ENCODE measurements at regions not wholly inside any gene's neighbourhood (a gene's known extent, or its start where the extent isn't known, plus 50 kb on each side); places are given as distances from the start of the nearest gene placed in this dataset.

DNA sequence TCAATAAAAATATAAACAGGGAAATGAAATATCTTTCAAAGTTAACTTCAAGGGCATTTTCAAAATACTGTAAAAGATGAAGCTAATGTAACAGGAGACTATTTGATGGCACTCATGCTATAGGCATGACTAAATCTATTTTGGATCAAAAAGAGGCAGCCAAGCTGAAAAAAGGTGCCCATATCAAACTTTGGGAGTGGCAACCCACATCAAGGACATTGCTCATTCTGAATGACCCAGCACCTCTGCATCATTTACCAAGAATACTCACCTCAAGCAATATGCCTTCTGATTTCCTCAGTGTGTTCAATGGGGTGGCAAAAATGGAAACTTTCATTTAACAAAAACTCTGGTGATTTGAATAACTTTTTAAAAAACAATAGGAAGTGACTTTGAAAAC, 853.3 kb downstream of the TLE1 start:
- H3K4me1 ChIP-seq (ENCODE audit: low read depth), result no peaks in the 10 kb centered on the region
- TF ChIP-seq, protein P1, sequence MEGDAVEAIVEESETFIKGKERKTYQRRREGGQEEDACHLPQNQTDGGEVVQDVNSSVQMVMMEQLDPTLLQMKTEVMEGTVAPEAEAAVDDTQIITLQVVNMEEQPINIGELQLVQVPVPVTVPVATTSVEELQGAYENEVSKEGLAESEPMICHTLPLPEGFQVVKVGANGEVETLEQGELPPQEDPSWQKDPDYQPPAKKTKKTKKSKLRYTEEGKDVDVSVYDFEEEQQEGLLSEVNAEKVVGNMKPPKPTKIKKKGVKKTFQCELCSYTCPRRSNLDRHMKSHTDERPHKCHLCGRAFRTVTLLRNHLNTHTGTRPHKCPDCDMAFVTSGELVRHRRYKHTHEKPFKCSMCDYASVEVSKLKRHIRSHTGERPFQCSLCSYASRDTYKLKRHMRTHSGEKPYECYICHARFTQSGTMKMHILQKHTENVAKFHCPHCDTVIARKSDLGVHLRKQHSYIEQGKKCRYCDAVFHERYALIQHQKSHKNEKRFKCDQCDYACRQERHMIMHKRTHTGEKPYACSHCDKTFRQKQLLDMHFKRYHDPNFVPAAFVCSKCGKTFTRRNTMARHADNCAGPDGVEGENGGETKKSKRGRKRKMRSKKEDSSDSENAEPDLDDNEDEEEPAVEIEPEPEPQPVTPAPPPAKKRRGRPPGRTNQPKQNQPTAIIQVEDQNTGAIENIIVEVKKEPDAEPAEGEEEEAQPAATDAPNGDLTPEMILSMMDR (IDR thresholded peaks at IDR 0.05), result no peak
- no peak for DNase-seq
- H3K9me3 ChIP-seq, result peaks cover 23% of the 10 kb centered on the region
- H3K4me3 ChIP-seq, result no peak overlapping the region
- intact Hi-C loops (cut with DNase I, micrococcal nuclease), result no loop called here
- ATAC-seq, result no peak
- no peaks in the 10 kb centered on the region for H3K36me3 ChIP-seq (ENCODE audit: low read depth)

DNA sequence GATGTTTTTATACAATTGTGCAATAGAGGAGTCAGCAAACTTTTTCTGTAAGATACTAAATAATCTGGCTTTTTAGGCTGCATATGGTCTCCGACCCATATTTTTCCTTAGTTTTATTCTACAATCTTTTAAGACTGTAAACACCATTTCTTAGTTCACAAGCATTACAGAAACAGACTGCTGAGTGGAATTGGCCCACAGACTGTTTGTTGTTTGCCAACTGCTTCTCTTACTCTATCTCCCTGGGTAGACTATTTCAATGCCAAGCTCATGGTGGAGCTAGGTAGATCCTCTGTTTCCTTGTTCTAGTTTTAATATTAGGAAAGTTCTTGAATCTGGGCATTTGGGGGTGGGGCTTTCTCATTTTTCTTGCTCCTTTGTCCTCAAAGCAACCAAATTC, 857.6 kb downstream of the TLE1 start:
- ATAC-seq (no peak), DNase-seq (no peak)
- intact Hi-C loops (cut with DNase I, micrococcal nuclease), result no loop called here
- Histone ChIP-seq H3K9me3 (peaks cover 22% of the 10 kb centered on the region), H3K4me3 (no peak overlapping the region), H3K4me1 (ENCODE audit: low read depth) (no peaks in the 10 kb centered on the region), H3K36me3 (ENCODE audit: low read depth) (no peaks in the 10 kb centered on the region)
- TF ChIP-seq, protein P1 (IDR thresholded peaks at IDR 0.05), result no peak

DNA sequence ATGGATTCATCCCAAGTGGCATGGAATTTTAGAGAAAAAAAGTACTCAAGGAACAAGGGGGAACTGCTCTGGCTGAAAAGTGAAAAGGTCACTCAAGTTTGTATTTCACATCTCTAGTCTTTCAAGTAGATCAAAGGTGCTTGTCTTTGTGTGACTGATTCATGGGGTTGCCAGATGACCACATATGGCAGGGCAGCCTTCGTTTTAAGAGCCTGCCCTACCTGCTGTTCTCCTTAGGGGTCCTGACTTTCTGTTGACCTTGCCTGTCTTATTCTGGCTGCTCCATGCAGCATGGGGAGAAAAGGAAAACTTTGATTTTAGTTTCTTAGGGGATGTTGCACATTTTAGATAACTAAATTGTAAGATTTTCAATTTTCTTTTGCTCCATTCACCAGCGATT, 877.7 kb downstream of the TLE1 start:
- no peaks in the 10 kb centered on the region for H3K4me1 ChIP-seq (ENCODE audit: low read depth)
- intact Hi-C loops (cut with DNase I, micrococcal nuclease), result no loop called here
- DNase-seq, result no peak
- H3K9me3 ChIP-seq, result peaks cover 18% of the 10 kb centered on the region
- H3K4me3 ChIP-seq, result no peak overlapping the region
- no peaks in the 10 kb centered on the region for H3K36me3 ChIP-seq (ENCODE audit: low read depth)
- TF ChIP-seq, protein P1 (IDR thresholded peaks at IDR 0.05), result no peak
- ATAC-seq, result no peak

DNA sequence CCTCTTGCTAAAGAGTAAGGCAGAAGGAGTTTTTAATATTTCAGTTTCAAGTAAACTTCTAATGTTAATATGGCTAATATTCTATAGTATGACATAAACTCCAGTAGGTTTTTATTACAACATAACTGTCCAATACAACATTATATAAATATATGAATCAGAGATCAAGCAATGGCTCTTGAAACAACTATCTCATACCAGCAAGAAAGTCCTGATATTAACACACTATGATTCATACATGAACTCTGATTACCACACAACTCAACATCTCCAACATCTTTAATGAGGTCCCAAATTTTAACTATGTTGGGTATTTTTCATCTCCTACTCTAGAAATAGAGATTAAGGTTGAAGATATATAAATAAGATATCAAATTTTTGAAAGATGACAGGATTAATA, 878.3 kb downstream of the TLE1 start:
- DNase-seq, result no peak
- no peaks in the 10 kb centered on the region for H3K4me1 ChIP-seq (ENCODE audit: low read depth)
- peaks cover 13% of the 10 kb centered on the region for H3K9me3 ChIP-seq
- H3K4me3 ChIP-seq, result no peak overlapping the region
- no peaks in the 10 kb centered on the region for H3K36me3 ChIP-seq (ENCODE audit: low read depth)
- intact Hi-C loops (cut with DNase I, micrococcal nuclease), result no loop called here
- no peak for ATAC-seq
- TF ChIP-seq, protein P1 (IDR thresholded peaks at IDR 0.05), result no peak

DNA sequence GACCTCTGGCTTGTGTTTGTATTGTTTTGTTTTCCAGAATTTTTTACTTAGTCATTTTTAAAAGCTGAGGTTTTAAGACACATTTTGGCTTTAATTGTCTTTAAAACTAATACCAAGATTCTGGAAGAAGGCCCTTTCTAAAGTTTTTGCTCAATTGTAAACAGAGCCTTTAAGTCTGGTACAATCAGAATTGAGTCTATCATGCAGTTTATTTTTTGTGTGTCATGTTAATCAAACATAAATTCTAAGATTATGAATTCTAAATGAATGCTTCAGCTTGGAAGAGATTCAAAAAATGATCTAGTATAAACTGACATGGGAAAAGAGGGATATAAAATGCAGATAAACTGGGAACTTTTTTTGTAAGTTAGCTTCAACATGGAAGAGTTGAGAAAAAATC, 882.7 kb downstream of the TLE1 start:
- H3K36me3 ChIP-seq (ENCODE audit: low read depth), result no peaks in the 10 kb centered on the region
- H3K9me3 ChIP-seq, result peaks cover 17% of the 10 kb centered on the region
- no peak overlapping the region for H3K4me3 ChIP-seq
- H3K4me1 ChIP-seq (ENCODE audit: low read depth), result no peaks in the 10 kb centered on the region
- intact Hi-C loops (cut with DNase I, micrococcal nuclease), result no loop called here
- TF ChIP-seq, protein P1 (IDR thresholded peaks at IDR 0.05), result no peak
- DNase-seq (no peak), ATAC-seq (no peak)

DNA sequence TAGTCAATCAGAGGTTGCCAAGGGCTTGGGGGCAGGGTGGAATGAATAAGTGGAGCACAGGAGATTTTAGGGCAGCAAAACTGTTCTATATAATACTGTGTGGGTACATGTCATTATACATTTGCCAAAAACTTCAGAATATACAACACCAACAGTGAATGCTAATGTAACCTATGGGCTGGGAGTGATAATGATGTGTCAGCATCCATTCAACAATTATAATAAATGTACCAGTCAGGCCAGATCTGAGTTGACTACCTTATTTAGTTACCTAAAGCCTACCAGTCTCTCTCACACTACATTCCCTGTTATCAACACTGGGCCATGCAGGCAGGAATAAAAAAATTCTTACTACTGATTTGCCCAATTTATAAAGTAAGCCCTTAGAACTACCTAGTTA, 884.5 kb downstream of the TLE1 start:
- intact Hi-C loops (cut with DNase I, micrococcal nuclease), result no loop called here
- Histone ChIP-seq H3K4me3 (no peak overlapping the region), H3K9me3 (peaks cover 21% of the 10 kb centered on the region), H3K4me1 (ENCODE audit: low read depth) (no peaks in the 10 kb centered on the region), H3K36me3 (ENCODE audit: low read depth) (no peaks in the 10 kb centered on the region)
- TF ChIP-seq, protein P1 (IDR thresholded peaks at IDR 0.05), result no peak
- ATAC-seq, result no peak
- no peak for DNase-seq
